ENCODE measurements at regions not wholly inside any gene's neighbourhood (a gene's known extent, or its start where the extent isn't known, plus 50 kb on each side); places are given as distances from the start of the nearest gene placed in this dataset.

DNA sequence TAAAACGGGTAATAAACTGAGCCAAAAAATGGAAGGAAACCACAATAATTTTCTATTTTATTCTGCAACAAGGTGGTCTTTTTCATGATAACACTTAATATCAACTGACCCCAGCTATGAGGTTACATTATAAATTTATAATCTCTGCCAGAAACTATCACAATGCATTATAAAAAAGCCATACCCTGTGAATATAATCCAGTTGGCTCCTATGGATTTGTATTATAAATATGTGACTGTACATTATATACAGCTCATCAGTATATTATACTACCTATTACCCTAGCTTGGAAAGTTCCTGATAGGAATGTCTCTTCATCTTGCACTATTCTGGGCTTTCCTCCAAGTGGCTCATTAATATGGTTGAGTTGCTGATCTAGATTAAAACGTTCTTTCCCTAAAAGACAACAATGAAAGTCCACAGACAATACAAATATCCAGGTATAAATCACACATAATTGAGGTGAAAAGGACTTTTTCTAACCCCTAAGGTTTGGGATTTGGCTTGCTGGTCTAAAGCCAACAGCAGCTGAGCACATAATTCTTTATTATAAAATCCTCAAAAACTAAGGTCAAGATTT is 487.7 kb downstream of the TTLL7 start:
- no peak for TF ChIP-seq EZH2 (IDR thresholded peaks at IDR 0.05)
- TF ChIP-seq POLR2AphosphoS5 (IDR thresholded peaks at IDR 0.05; ENCODE audit: borderline replicate concordance, low read depth, low read length): no peak
- no peak for TF ChIP-seq FOXP2 (optimal IDR thresholded peaks at IDR 0.05; ENCODE audit: control extremely low read depth, extremely low read length, insufficient read depth)

Measured in SK-N-MC (cell line).